ENCODE measurements at regions not wholly inside any gene's neighbourhood (a gene's known extent, or its start where the extent isn't known, plus 50 kb on each side); places are given as distances from the start of the nearest gene placed in this dataset.

DNA sequence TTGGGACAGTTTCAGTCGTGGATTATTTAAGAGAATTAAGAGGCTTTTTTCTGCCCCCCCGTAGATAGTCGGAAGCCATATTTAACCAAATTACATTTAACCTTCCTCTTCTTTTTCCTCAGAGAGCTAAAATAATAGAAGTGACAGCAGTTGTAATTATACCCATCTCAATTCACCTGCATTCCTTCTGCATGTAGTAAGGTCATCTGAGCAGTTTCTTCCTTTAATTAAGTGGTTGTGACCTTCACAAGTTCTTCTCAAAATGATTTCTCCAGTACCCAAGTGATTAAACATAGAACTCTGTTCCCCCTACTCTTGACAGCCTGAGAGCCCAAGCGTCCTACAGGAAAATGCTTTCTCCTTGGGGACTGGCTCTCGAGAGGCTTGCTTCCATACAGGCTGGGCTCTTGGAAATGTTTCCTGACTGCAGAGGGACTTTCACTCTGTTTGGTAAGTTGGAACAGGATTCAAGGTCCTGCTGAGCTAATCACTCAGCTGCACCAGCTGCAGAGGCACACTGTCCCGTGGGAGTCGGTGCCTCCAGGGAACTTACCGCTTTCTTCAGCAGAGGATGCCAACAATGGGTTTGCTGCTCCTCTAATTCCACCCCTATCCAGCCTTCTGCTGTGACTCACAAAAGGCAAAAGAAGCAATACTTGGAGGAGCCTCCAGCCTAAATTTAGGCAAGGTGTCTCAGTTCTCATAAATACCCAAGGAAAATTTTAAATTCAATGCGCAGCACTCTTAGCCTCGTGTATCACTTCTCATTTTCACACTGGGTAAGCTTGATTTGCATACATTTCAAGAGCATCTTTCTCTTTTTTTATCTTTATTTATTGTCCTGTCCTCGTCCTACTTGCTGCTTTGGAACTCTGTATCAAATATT is 414.9 kb downstream of the KIF16B start:
- no peak for TF ChIP-seq POLR2A (IDR thresholded peaks at IDR 0.05)
- TF ChIP-seq, protein P1, sequence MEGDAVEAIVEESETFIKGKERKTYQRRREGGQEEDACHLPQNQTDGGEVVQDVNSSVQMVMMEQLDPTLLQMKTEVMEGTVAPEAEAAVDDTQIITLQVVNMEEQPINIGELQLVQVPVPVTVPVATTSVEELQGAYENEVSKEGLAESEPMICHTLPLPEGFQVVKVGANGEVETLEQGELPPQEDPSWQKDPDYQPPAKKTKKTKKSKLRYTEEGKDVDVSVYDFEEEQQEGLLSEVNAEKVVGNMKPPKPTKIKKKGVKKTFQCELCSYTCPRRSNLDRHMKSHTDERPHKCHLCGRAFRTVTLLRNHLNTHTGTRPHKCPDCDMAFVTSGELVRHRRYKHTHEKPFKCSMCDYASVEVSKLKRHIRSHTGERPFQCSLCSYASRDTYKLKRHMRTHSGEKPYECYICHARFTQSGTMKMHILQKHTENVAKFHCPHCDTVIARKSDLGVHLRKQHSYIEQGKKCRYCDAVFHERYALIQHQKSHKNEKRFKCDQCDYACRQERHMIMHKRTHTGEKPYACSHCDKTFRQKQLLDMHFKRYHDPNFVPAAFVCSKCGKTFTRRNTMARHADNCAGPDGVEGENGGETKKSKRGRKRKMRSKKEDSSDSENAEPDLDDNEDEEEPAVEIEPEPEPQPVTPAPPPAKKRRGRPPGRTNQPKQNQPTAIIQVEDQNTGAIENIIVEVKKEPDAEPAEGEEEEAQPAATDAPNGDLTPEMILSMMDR (IDR thresholded peaks at IDR 0.05): no peak
